HepG2 (cell line): ENCODE measurements at regions not wholly inside any gene's neighbourhood (a gene's known extent, or its start where the extent isn't known, plus 50 kb on each side); places are given as distances from the start of the nearest gene placed in this dataset.

Experiments
- ATAC-seq: fragments of 200-7000 bp; cut with Tn5 transposase; 3 replicates; pipeline ENCODE4 v1.9.1; 2020; ENCODE audit warnings: mild to moderate bottlenecking, moderate library complexity
- BruUV-seq: library from RNA; stranded (reverse); fragments of 400-500 nt; replicated peaks from 2 replicates; lab custom pipeline; 2021; lab: Mats Ljungman, UMichigan
- CTCF ChIA-PET: fragments of 300-600 bp; formaldehyde crosslinking; extraction: SDS; loops from one replicate; lab custom pipeline; 2021; ENCODE audit warnings: low total read pairs, inconsistent platforms, low intra/inter-chr PET ratio; lab: Yijun Ruan, JAX
- POLR2A ChIA-PET: fragments of 350-600 bp; sonication (Branson Sonifier 250); formaldehyde crosslinking; loops from one replicate; lab custom pipeline; 2020; ENCODE audit warnings: antibody characterized with exemption, inconsistent platforms; lab: Yijun Ruan, JAX
- DNase-seq: peaks from one replicate; pipeline ENCODE4 v3.0.0-alpha.2; 2015; ENCODE audit warnings: low spot score
- FAIRE-seq: peaks from 3 replicates; lab custom pipeline; 2011; peaks lifted over from hg19 to GRCh38; lab: Jason Lieb, UNC
- H2AFZ ChIP-seq: one replicate; pipeline ENCODE4 v1.6.1; 2011; ENCODE audit warnings: low read length, inconsistent platforms
- H3K27ac ChIP-seq: fragments of 300-600 bp; 3 replicates; pipeline ENCODE4 v1.8.0; 2011; ENCODE audit warnings: mixed run types, mild to moderate bottlenecking, mixed read lengths, low read length, inconsistent platforms; ENCODE audit not compliant: insufficient read depth; ENCODE audit errors: extremely low read length
- H3K27me3 ChIP-seq, 2 experiments: fragments of 200-600 bp in 1 of 2; 2 replicates in 1 of 2; 3 replicates in 1 of 2; pipeline versions ENCODE4 v1.6.0 to v1.8.0; 2011; ENCODE audit warnings: low read length in 2 of 2, mild to moderate bottlenecking in 2 of 2, moderate library complexity in 2 of 2, inconsistent platforms in 1 of 2; ENCODE audit not compliant: insufficient read depth in 2 of 2, control insufficient read depth in 1 of 2
- H3K36me3 ChIP-seq, 2 experiments: fragments of 200-600 bp in 1 of 2; replicated peaks in 1 of 2; 2 replicates in 1 of 2; 3 replicates in 1 of 2; pipeline versions ENCODE4 v1.5.1 to v1.8.0; 2011; ENCODE audit warnings: low read length in 2 of 2, inconsistent platforms in 1 of 2; ENCODE audit not compliant: insufficient read depth in 2 of 2, control insufficient read depth in 1 of 2
- H3K4me1 ChIP-seq: 2 replicates; pipeline ENCODE4 v1.5.1; 2012; ENCODE audit warnings: low read length, inconsistent platforms; ENCODE audit not compliant: insufficient read depth
- H3K4me2 ChIP-seq: 2 replicates; pipeline ENCODE4 v1.6.0; 2011; ENCODE audit warnings: low read depth, low read length, inconsistent platforms
- H3K4me3 ChIP-seq, 3 experiments: fragments of 200-600 bp in 1 of 3; sonication (generic), shearing (Covaris generic) in 1 of 3; replicated peaks in 1 of 3; 2 replicates each; pipeline ENCODE4 v1.5.1; 2011 to 2016; ENCODE audit warnings: low read length in 3 of 3, inconsistent platforms in 2 of 3, low read depth in 2 of 3, mild to moderate bottlenecking in 2 of 3, control low read depth in 1 of 3, mixed read lengths in 1 of 3; ENCODE audit not compliant: insufficient read depth in 1 of 3
- H3K79me2 ChIP-seq: one replicate; pipeline ENCODE4 v1.6.1; 2011; ENCODE audit warnings: low read length, inconsistent platforms; ENCODE audit not compliant: insufficient read depth
- H3K9ac ChIP-seq: 2 replicates; pipeline ENCODE4 v1.6.0; 2011; ENCODE audit warnings: mild to moderate bottlenecking, low read depth, low read length, inconsistent platforms; ENCODE audit not compliant: insufficient read depth
- H3K9me3 ChIP-seq: 2 replicates; pipeline ENCODE4 v1.5.1; 2012; ENCODE audit warnings: mild to moderate bottlenecking, low read length
- H4K20me1 ChIP-seq: 2 replicates; pipeline ENCODE4 v1.6.0; 2011; ENCODE audit warnings: inconsistent platforms, mild to moderate bottlenecking, low read length, moderate library complexity; ENCODE audit not compliant: insufficient read depth
- CBX1 ChIP-seq: IDR thresholded peaks from one replicate; pipeline ENCODE4 v1.6.1; 2016; ENCODE audit warnings: antibody characterized with exemption, low read depth
- FIP1L1 ChIP-seq: fragments of 200-400 bp; formaldehyde crosslinking; IDR thresholded peaks from 2 replicates; pipeline ENCODE4 v1.6.1; 2018; ENCODE audit warnings: low read depth, mild to moderate bottlenecking, low read length, moderate library complexity, borderline replicate concordance; ENCODE audit not compliant: insufficient read depth
- PHF5A ChIP-seq: IDR thresholded peaks from one replicate; pipeline ENCODE4 v1.6.1; 2018; ENCODE audit warnings: low read depth, missing genetic modification reagents; ENCODE audit not compliant: unreplicated experiment
- ZNF263 ChIP-seq: sonication (generic); formaldehyde crosslinking; IDR thresholded peaks from 2 replicates; pipeline ENCODE4 v1.4.0; 2020; ENCODE audit warnings: missing genetic modification reagents
- ZNF558 ChIP-seq: sonication (generic); formaldehyde crosslinking; IDR thresholded peaks from 2 replicates; pipeline ENCODE4 v1.9.0; 2022; ENCODE audit warnings: mild to moderate bottlenecking, missing genetic modification reagents, borderline replicate concordance
- ZNF615 ChIP-seq: sonication (generic); formaldehyde crosslinking; IDR thresholded peaks from 2 replicates; pipeline ENCODE4 v1.5.0; 2020; ENCODE audit warnings: mild to moderate bottlenecking, missing genetic modification reagents, borderline replicate concordance
- ZNF777 ChIP-seq: sonication (generic); formaldehyde crosslinking; IDR thresholded peaks from 2 replicates; pipeline ENCODE4 v1.4.0; 2020; ENCODE audit warnings: missing genetic modification reagents
- WGBS: methylation state at CpG from one replicate; pipeline ENCODE4 v1.1.6; 2017; ENCODE audit warnings: low lambda C conversion rate; 5-methylcytosine and 5-hydroxymethylcytosine counted together
- in situ Hi-C: cut with HindIII; loops from 2 replicates; pipeline ENCODE4 v1.10.0; 2017; ENCODE audit warnings: low pct_unique_long_range_greater_than_20kb; ENCODE audit not compliant: extremely low pct_ligation_motif_present
- intact Hi-C: fragments of 100-400 bp; cut with micrococcal nuclease; formaldehyde crosslinking; loops from one replicate; pipeline ENCODE4 v1.10.0; 2022; ENCODE audit not compliant: unreplicated experiment
- TF ChIP-seq, protein P1 (sequence below): sonication (generic); formaldehyde crosslinking; IDR thresholded peaks from 2 replicates; pipeline ENCODE4 v1.4.0; 2020; ENCODE audit warnings: missing genetic modification reagents, borderline replicate concordance

- TF ChIP-seq FIP1L1 (no peak), PHF5A (CRISPR knock-in tag) (no peak)
These were observed 1194.4 kb downstream of the SLITRK1 start (continued) for GRCh38 chr13:82687884-82688283.

- Histone ChIP-seq H3K4me3 (no peak overlapping the region), H4K20me1 (no peaks in the 10 kb centered on the region), H3K79me2 (no peaks in the 10 kb centered on the region), H3K27me3 (no peaks in the 10 kb centered on the region), H3K9ac (no peak overlapping the region), H3K9me3 (peaks cover 17% of the 10 kb centered on the region), H2AFZ (no peak overlapping the region), H3K4me2 (no peak overlapping the region)
- 4% methylated on average over 2 of the region's 4 CpGs for WGBS
- in situ Hi-C loops, result no loop called here
- POLR2A ChIA-PET, result no interaction called here
- TF ChIP-seq CBX1 (no peak), ZNF558 (no peak), ZNF263 (CRISPR knock-in tag) (no peak), ZNF777 (CRISPR knock-in tag) (no peak), ZNF615 (CRISPR knock-in tag) (no peak)
- TF ChIP-seq, protein P1, sequence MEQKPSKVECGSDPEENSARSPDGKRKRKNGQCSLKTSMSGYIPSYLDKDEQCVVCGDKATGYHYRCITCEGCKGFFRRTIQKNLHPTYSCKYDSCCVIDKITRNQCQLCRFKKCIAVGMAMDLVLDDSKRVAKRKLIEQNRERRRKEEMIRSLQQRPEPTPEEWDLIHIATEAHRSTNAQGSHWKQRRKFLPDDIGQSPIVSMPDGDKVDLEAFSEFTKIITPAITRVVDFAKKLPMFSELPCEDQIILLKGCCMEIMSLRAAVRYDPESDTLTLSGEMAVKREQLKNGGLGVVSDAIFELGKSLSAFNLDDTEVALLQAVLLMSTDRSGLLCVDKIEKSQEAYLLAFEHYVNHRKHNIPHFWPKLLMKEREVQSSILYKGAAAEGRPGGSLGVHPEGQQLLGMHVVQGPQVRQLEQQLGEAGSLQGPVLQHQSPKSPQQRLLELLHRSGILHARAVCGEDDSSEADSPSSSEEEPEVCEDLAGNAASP (CRISPR knock-in tag), result no peak
- TF ChIP-seq, all 625 proteins: peak for 0
- intact Hi-C loops, result no loop called here
- no peaks in the 10 kb centered on the region for H3K36me3 ChIP-seq
- no peak for FAIRE-seq
- no peak overlapping the region for H3K27ac ChIP-seq
- ATAC-seq, result no peak
- no peaks in the 10 kb centered on the region for H3K4me1 ChIP-seq
- no peak for DNase-seq
- BruUV-seq, result no TSS peak
- CTCF ChIA-PET, result no interaction called here
These were observed 1200.7 kb downstream of the SLITRK1 start for GRCh38 chr13:82681535-82681934.
